LHCN-M2 (cell line): ENCODE measurements at regions not wholly inside any gene's neighbourhood (a gene's known extent, or its start where the extent isn't known, plus 50 kb on each side); places are given as distances from the start of the nearest gene placed in this dataset.
"Not testable (repeated sequence)": the region's sequence is repeated elsewhere in the genome, so short reads cannot be mapped to it uniquely, and the experiment has no call there.

ENCODE experiments used
- DNase-seq: peaks from one replicate; pipeline ENCODE4 v3.0.0-alpha.2; 2012; ENCODE audit warnings: low read depth

DNA sequence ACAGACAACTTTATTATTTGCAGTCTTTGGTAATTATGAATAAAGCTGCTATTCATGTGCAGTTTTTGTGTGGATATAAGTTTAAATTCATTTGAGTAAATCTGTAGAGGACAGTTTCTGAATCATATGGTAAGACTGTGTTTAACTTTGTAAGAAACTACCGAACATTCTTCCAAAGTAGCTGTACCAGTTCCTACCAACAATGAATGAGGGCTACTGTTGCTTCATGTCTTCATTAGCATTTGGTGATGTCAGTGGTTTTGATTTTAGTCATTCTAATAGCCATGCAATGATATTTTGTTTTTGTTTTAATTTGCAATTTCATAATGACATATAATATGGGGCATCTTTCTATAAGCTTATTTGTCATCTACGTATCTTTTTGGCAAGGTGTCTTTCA, 501.3 kb upstream of the RORB start:
- DNase-seq = no peak

DNA sequence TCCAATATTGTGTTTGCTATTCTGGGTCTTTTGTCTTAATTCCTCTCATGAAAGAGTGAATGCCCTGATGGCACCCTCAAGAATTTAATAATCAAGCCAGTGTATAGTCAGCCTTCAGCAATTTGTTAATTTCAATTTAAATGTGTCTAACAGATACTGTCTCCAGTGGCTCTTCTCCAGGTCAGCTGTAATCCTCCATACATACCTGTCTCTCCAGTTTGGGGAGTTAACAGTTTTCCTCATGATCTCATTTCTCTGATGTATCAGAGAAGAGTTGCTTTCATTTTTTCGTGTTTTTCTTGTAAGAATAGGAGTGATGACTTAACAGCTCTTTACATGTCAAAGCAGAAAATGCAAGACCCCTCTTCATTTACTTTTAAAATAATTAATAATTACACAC, 500.3 kb upstream of the RORB start:
- DNase-seq = no peak

DNA sequence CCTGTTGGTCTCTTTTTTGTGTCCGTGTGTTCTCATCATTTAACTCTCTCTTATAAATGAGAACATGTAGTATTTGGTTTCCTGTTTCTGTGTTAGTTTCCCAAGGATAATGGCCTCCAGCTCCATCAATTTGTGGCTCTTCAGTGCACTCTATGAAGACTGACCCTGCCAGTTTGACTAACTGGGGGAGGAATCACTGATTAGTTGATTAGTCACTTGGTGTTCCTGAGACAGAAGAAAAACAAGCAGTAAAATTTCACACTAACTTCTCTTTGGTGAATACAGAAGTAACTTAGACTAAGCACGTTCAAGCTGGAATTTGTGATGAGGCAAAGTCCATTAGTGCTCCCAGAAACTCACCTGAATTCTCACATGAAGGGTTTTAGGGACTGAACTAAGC, 495.8 kb upstream of the RORB start:
- no peak for DNase-seq

DNA sequence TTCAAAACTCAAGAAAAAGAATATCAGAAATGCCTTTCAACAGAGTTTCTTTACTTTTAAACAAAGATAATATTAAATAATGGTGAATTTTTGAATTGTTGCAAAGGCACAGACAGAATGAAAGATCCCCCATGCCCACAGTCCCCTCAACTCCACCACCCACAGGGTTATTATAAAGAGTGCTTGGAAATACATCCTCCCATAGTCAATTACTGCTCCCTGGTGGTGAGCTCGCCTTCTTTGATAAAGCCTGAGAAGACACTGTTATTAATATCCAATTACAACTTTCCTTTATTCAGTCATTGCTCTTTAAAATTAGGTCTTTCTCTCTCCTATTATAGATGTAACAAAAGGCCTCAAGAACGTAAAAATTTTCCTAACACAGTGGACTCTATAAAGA, 490.2 kb upstream of the RORB start:
- no peak for DNase-seq

DNA sequence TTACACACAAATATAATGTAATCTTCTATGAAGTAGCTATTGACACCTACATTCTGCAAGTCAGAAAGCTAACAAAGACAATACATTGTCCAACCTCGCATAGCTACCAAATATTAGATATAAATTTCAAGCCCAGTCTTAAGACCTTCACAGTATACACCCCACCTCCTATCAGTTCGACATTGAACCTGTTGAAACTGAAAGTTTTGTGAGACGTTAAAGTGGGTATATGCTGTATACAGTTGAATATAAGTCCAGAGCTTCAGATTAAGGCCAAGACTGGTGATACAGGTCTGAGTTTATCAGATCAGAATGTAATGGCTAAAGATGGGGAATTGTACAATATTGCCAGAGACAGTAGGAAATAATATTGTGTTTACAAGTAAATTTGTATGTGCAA, 489.3 kb upstream of the RORB start:
- no peak for DNase-seq

DNA sequence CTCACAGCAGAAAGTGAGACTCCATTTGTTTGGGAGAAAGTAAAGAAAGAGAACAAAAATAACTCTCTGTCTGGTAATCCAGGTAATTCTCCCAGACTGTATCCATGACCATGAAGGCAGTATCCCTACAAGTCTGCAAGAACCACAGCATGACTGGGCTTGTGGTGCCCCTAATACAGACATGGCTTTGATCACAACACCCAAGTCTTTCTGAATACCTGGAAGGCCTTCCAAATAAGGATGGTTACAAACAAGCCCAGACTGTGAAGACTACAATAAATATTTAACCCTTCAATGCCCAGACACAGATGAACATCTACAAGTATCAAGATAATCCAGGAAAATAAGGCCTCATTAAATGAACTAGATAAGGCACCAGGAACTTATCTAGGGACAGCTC, 481.1 kb upstream of the RORB start:
- no peak for DNase-seq

DNA sequence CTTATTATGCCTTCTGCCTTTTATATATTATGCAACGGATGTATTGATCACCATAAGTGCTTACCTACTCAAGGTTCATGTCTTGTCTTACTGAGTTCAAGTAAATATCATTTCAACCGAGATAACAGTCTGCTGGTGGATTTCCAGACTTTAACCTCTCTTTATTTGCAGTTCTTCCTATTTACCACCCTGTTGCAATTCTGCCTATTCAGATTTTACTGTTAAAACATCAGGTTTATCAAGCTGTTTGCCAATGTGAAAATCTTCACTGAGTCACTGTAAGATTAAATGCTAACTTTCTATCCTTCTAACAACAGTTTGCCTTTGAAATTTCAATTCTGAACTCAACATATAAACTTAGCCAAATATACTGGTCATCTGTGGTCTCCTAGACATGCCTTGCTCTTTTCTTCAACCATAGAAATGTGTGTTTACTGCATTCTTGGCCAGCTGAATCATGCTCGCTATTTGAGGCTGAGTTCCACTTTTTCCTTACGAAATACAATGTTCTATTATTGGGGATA, 471.7 kb upstream of the RORB start:
- DNase-seq = no peak

DNA sequence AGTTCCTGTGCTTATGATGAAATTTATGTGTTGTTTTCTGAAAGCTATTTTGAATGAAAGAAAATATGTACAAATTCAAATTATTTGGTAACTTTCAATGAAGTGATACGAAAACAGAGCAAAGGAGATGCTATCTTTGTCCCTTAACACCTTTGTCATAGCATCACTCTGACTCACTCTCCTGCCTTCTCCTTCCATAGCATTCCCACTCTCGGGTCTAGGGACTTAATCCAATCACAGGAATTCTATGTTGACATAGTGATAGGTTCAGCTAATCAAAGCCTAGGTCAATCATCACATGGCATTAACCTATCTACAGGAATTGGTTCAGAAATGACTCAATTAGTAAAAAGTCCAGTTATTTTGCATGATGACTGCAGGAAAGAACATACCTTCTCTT, 464.7 kb upstream of the RORB start:
- DNase-seq = no peak

DNA sequence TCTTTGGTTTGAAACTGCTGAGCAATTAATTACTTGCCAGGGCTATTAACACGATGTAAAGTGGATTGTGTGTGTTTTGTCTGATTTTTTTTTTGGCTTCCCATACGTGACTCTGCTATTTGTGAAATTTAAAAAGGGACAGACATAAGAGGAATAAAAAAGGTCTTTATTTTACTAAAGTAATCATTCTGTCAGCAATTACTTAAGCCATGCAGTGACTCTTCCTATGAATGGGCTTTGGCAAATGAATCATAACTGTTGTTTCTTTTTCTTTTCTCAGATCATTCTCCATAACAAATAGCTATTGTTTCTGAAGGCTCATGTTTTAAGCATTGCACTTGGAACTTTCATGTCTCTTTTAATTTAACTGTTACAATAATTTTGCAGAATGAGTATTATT, 461.3 kb upstream of the RORB start:
- no peak for DNase-seq

DNA sequence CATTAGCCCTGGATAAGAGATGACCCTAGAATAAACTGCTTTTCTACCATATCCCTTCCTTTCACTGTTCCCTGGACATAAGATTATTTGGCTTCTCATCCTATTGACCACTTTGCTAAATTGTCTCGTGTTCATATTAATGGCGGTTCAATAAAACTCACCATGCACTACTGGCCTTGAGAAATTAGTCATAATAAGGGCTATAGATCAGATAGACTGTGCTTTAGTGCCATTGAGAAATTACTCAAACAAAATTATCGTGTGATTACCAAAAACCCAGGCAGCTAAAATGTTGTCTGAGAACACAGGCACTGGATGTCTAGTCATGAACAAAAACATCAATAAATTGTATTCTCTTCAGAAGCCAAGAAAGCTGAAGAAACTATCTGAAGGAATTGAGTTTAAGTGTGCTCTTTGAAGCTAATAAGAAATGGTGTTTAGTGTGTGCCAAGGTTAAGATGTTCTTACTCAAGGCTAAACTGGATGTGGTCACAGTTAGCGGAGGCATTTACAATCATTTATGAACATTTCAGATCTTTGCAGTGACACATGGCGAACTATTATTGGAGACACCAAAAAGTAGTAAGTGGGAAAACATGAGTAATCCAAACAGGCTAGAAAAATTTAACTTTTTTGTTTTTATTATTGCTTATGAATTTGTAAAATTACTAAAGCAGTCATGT, 460.4 kb upstream of the RORB start:
- DNase-seq = no peak

DNA sequence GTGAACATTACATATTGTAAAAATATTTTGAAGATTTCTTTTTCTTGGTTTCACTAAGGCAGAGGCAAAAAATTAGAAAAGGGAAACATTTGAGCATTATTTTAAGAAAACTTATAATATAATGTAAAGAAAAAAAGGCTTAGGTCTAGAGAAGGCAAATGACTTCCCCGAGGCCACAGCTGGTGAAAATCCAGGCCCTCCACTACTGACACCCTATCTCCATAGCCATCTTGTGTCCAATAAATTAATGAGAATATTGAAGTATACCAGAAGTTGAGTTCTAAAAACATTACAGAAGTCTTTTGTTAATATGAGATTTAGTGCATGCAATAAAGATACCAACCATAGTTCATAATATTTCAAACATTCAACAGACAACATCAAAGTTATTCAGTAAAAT, 459.9 kb upstream of the RORB start:
- no peak for DNase-seq

DNA sequence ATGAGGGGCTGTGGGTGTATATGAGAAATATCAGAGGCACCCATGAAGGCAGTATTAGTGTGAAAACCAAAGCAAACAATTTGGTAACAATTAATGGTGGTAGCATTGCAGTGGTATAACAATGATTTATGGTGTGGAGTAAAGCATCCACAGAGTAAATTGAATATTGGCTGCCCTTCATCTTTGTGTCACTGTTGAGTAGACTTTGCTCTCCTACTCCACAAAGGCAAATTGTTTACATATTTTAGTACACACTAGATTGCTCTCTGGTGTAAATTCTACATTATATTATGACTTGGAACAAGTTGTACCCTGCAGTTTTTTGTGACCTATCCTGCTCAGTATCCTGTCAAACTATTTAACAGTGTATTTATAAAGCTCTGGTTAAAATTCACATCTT, 455.5 kb upstream of the RORB start:
- DNase-seq = no peak

DNA sequence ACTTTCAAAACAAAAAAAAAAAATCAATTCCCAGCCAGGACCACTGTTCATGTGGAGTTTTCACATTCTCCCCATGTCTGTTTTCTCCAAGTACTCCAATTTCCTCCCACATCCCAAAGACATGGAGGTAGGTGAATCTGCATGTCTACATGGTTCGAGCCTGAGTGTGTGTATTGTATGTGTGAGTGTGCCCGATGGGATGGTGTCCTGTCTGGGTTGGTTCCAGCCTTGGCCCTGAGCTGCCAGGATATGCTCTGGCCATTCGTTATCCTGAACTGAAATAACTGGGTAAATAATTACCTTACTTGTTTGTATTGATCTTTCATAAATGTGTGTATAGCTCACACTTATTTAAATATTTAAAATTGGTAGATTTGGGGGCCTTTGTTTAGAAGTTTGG, 452.3 kb upstream of the RORB start:
- DNase-seq = no peak

DNA sequence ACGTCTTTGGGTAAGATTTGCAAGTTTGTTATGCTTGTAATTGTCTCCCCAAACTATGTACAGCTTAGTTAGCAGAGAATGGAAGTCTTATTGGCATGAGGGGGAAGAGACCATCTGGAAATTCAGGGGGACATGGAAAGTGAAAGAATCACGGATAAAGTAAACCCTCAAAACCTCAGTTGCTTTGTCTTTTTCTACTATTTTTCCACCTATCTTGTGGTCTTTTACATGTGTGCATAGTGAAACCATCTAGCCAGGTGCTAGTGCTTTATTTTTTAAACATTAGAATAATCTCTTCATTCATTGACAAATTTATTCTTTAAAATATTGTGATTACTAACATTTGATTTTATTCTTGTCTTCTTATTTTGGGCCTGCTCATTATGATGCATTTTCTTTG, 441.1 kb upstream of the RORB start:
- DNase-seq = no peak

DNA sequence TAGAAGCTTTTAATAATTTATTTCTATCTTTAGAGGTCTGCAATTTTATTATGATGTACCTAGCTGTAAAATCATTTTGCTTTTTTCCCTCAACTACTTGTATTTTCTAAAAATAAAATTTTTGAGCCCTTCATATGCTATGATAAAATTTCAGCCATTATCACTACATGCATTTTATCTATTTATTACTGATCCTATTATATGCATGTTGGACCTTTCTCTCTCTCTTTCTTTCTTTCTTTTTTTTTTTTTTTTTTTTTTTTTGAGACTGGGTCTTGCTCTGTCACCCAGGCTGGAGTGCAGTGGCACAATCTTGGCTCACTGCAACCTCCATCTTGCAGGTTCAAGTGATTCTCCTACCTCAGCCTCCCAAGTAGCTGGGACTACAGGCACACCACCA, 440.1 kb upstream of the RORB start:
- not testable (repeated sequence) for DNase-seq

DNA sequence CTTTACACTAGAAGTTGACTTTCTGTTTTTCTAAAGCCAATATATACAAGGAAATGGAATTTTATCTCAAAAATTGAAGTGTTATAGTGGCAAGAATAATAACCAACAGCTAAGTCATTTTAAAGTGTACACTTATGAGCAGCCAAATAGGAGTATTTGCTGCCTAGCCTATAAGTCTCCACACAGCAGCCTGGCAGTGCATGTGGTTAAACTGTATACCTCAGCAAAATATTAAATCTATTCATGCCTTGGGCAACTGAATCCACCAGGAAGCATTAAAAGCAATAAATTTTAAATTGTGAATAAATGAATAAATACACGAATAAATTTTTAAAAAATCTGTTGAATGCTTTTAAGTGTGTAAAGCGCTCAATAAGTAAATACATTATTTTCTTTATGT, 432.4 kb upstream of the RORB start:
- no peak for DNase-seq

DNA sequence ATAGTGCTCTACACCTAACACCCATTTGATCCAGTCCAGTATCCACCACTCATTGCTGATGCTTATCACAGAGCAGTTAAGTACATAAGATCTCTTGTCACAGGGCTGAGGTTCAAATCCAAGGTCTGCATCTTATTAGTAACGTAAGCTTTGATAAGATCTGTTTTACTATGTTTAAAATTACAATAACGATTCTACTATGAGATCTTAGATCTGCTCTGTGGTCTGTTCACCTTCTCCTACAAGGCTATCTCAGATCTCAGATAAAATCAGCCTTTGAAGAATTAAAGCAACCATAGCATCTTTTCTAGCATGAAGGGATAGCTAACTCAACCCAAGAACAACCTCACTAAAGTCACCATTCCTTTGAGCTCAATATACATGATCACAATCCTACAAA, 431.0 kb upstream of the RORB start:
- DNase-seq = no peak

DNA sequence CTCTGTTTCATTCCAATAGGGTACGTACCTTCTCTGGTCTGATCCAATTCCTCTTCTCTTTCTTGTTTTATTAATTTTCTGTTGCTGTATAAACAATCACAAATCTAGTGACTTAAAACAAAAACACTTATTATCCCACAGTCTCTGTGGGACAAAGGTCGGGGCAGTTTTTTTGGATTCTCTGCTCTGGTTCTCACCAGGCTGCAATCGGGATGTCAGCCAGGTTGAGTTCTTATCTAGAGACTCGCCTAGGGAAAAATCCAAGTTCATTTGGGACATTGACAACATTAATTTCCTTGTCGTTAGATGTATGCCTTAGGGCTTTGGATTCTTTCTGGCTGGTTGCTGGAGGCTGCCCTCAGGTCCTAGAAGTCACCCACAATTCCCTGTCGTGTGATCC, 430.5 kb upstream of the RORB start:
- DNase-seq = no peak

DNA sequence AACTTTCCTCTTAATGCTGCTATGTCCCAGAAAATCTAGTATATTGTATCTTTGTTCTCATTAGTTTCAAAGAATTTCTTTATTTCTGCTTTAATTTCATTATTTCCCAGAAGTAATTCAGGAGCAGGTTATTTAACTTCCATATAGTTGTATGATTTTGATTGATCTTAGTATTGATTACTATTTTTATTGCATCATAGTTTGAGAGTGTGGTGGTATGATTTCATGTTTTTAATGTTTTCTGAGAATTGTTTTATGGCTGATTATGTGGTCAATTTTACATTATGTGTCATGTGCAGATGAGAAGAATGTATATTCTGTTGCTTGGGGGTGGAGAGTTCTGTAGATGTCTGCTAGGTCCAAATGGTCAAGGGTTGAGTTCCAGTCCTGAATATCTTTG, 425.6 kb upstream of the RORB start:
- no peak for DNase-seq

DNA sequence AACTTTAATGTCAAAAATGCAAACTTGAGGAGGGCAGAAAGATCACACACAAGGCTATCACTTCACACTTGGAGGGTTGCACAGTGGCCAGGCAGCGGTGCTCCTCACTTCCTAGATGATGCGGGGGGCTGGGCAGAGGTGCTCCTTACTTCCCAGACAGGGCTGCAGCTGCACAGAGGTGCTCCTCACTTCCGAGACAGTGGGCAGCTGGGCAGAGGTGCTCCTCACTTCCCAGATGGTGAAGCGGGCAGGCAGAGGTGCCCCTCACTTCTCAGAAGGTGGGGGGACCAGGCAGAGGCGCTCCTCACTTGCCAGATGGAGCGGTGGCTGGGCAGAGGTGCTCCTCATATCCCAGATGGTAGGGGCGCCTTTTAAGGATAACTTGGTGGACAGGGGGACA, 423.2 kb upstream of the RORB start:
- DNase-seq = no peak

DNA sequence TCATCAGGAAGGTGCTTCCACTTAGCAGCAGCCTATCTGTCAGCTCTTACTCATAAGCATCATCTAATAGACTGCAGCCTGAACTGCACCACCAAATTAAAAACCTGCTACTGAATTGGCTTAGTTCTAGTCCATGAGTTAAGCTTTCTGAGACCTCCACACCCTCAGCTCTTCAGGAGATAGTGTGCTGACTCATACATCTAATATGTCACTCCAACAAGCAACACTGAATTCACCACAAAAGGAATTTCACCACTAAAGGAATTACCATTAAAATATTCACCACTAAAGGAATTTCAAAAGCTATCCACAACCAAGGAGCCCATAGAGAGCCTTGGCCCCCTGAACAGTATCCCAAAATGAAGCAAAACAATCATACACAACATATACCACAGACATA, 418.5 kb upstream of the RORB start:
- DNase-seq = no peak

DNA sequence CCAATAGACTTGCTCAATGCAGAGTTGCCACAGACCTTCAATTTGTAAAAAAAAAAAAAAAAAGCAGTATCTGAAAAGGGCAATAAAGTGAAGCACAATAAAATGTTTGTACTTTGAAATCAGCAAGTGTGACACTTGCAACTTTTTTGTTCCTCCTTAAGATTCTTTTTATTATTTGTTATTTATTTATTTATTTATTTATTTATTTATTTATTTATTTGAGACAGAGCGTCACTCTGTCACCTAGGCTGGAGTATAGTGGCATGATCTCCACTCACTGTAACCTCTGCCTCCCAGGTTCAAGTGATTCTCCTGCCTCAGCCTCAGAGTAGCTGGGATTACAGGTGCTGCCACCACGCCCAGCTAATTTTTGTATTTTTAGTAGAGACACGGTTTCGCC, 416.5 kb upstream of the RORB start:
- DNase-seq = not testable (repeated sequence)

DNA sequence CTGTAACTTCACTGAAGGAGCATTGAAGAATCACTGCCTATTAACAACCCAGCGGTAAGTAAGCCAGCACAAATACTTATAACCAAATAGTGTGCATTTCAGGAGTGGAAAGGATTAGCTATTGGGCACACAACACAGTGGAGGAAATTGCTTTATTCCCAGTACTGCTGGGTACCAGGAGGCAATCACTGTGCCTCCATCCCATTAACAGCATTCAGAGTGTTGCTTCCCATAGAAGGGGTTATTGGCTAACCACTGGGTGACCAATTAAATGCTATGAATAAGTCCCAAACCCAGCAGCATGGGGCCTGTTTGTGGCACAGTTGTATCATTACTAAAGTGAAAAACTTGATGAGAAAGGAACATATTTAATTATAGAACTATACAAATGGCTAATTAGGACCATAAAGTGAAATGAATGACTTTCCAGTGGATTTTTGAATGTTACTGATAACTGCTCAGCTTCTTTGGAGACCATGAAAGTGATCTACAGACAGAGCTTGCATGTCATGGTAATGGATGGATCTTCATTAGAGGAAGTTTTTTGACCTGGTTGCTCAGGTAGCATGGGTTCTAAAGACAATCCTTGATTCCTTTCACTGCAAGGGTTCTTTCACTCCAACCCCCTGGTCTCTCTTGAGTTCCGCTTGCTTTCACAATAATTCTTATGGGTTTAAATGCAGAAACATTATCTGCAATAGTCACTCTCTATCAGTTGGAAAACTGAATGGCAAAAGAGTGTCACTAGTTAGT, 413.3 kb upstream of the RORB start:
- DNase-seq = no peak
